Activated naive CD4-positive, alpha-beta T cell treated with anti-CD3 and anti-CD28 coated beads, Interleukin-2, amount 50 U/mL, for 24 hours (primary cell): ENCODE measurements at regions not wholly inside any gene's neighbourhood (a gene's known extent, or its start where the extent isn't known, plus 50 kb on each side); places are given as distances from the start of the nearest gene placed in this dataset.

ENCODE experiments used
- H3K27ac Mint-ChIP-seq: one replicate; pipeline ENCODE4 v1.8.0; 2021; ENCODE audit warnings: mild to moderate bottlenecking, mixed read lengths
- H3K27me3 Mint-ChIP-seq: one replicate; pipeline ENCODE4 v1.8.0; 2021; ENCODE audit warnings: mixed read lengths
- H3K36me3 Mint-ChIP-seq: one replicate; pipeline ENCODE4 v1.8.0; 2021; ENCODE audit warnings: mixed read lengths
- H3K4me1 Mint-ChIP-seq: one replicate; pipeline ENCODE4 v1.8.0; 2021; ENCODE audit warnings: mixed read lengths
- H3K4me3 Mint-ChIP-seq: one replicate; pipeline ENCODE4 v1.8.0; 2021; ENCODE audit warnings: mild to moderate bottlenecking, mixed read lengths
- H3K9me3 Mint-ChIP-seq: one replicate; pipeline ENCODE4 v1.8.0; 2021; ENCODE audit warnings: mixed read lengths

DNA sequence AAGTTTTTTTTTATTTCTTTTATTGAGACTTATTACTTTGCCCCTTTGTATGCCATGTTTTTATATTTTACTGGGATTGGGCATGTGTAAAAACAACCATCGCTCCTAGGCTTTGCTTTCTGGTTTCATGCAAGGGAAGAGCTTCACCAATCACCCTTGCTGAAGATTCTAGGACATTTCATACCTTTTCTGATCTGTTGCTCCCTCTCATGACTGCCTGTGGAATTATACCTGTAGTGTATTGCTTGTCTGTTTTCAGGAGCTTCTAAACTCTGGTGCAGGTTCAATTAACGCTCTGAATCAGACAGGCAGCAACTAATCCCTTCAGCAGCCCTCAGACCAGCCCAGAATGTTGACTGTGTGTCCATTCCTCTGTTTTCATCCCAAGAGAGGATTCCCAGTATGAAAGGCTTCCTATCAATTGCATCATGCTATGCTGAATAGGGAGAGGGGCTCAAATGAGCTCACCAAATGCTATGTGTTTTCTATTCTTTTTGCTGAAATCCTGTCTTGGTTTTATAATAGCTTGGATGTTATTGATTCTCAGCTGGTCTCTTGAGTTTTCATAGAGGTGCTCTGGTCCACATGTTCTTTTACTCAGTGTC, 572.9 kb upstream of the CDH6 start:
- Mint-ChIP-seq H3K4me1 (no peaks in the 10 kb centered on the region), H3K9me3 (peaks cover 9% of the 10 kb centered on the region)

DNA sequence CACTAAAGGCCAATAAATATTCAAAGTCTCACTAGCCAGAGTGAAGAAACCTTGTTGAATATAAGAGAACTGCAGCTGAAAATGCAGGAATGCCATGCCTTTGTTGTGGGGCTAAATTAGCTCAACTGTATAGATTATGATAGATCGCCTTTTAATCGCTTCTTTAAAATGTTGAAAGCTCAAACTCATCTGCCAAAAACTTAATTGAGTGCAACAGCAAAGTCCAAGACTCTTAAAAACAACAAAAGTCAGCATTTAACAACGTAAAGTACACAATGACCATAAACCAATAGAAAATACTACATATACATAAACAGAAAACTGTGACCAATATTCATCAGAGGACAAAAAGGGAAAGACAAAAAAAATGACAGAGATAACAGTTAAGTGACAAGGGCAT, 585.0 kb upstream of the CDH6 start:
- H3K27me3 Mint-ChIP-seq: no peaks in the 10 kb centered on the region
- no peaks in the 10 kb centered on the region for H3K36me3 Mint-ChIP-seq
- H3K4me3 Mint-ChIP-seq: no peak overlapping the region

More for the DNA sequence above, 572.9 kb upstream of the CDH6 start:
- Mint-ChIP-seq H3K27ac (no peak overlapping the region), H3K36me3 (no peaks in the 10 kb centered on the region), H3K4me3 (no peak overlapping the region), H3K27me3 (no peaks in the 10 kb centered on the region)

DNA sequence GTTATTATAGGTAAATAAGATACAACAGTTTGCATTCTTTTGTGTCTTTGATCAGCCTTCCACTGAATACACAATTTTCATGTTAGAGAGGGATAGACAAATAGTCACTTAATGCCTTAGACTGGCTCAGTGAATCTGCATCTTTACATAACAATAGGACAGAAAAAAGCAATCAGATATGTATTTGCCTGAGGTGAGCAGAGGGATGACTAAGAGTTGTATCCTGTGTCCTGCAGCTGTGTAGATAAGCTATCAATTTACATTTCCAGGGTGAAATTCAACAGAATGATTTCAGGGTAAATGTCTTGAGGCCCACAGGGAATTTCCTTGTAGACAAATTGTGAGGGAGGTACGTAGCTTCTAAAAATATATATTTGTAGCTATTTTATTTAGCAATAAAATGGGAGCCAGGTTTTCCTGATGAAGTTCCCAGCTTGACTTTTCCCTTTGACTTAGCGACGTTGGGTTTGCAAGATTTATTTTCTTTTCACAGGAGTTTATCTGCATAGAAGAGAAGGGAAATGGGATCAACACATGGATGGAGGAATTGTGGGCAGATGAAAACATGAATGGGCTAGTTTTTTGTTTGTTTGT, 586.1 kb upstream of the CDH6 start:
- no peaks in the 10 kb centered on the region for H3K27me3 Mint-ChIP-seq
- no peaks in the 10 kb centered on the region for H3K36me3 Mint-ChIP-seq
- no peak overlapping the region for H3K27ac Mint-ChIP-seq
- no peak overlapping the region for H3K4me3 Mint-ChIP-seq
- H3K4me1 Mint-ChIP-seq: no peaks in the 10 kb centered on the region
- H3K9me3 Mint-ChIP-seq: peaks cover 5% of the 10 kb centered on the region

More for the DNA sequence above, 585.0 kb upstream of the CDH6 start:
- H3K4me1 Mint-ChIP-seq: no peaks in the 10 kb centered on the region
- H3K9me3 Mint-ChIP-seq: peaks cover 12% of the 10 kb centered on the region
- H3K27ac Mint-ChIP-seq: no peak overlapping the region

DNA sequence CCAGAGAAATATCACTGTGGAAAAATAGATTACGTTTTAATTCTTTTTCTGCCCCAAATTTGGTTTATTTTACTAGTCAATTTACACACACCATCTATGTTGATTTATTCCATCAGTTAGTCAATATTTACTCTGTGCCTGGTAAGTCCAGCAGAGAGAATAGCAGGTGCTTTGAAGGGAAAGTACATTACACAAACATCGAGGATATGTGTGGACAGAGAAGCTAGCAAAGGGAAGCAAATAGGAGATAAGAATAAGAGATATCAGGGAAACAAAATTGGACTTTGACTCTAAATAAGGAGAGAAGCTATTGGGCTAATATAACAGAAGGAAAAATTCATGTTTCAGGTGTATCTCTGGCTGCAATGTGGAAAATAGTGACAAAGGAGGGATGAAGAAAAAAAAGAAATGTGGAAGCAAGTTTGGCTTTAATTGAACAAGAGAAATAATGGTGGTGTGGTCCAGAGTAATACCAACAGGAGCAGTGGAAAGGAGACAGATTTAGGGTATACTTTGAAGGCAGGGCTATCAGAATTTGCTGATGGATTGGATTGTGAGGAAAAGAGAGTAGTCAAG, 587.7 kb upstream of the CDH6 start:
- H3K27ac Mint-ChIP-seq: no peak overlapping the region
- H3K36me3 Mint-ChIP-seq: no peaks in the 10 kb centered on the region
- no peaks in the 10 kb centered on the region for H3K27me3 Mint-ChIP-seq
- H3K4me1 Mint-ChIP-seq: no peaks in the 10 kb centered on the region
- no peak overlapping the region for H3K4me3 Mint-ChIP-seq
- H3K9me3 Mint-ChIP-seq: no peaks in the 10 kb centered on the region

DNA sequence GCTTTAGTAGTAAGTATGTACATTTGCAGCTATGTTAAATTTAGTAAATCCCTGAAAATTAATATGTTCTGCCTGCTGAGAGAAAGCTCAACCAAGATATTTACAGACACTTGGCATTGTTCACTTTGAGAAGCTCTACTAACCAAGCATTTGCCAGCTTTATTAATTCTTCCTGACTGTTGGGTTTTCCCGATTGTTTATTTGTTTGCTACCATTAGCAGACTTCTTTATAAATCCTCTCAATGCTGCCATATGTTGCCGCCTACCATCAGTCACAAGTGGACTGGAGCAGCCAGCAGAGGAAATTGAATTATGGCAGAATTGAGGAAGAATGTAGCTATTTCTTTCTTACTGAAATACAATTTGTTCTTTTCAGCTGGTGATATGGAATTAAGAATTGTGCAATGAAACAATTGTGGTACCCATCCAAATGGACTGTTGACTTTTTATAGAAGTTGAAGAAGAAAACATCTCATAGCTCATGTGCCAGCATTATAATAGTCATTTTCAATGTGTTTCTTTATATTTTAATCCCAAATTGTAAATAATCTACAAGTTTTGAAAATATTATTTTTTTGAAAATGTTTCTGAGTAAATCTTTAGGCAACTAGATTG, 588.7 kb upstream of the CDH6 start:
- Mint-ChIP-seq H3K27me3 (no peaks in the 10 kb centered on the region), H3K4me1 (no peaks in the 10 kb centered on the region), H3K9me3 (no peaks in the 10 kb centered on the region), H3K4me3 (no peak overlapping the region), H3K36me3 (no peaks in the 10 kb centered on the region), H3K27ac (no peak overlapping the region)

DNA sequence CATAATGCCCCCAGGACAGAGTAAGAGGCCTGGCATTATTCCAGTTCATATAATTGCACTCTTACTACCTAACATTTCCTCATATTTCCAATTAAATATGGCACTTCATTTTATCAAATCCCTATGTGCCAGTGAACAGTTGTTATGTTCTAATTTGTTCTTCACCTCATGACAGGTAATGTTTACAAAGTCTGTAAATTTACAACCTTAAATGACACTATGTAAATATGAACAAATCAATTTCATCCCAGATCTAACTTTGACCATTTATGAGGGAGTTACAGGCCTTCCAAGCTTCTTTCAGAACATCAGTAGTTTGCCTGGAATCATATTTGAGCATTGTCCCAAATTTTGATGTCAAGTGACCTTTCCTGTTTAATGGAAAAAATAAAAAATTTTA, 592.6 kb upstream of the CDH6 start:
- Mint-ChIP-seq H3K27ac (no peak overlapping the region), H3K4me3 (no peak overlapping the region), H3K27me3 (no peaks in the 10 kb centered on the region), H3K36me3 (no peaks in the 10 kb centered on the region), H3K9me3 (peaks cover 5% of the 10 kb centered on the region), H3K4me1 (no peaks in the 10 kb centered on the region)

DNA sequence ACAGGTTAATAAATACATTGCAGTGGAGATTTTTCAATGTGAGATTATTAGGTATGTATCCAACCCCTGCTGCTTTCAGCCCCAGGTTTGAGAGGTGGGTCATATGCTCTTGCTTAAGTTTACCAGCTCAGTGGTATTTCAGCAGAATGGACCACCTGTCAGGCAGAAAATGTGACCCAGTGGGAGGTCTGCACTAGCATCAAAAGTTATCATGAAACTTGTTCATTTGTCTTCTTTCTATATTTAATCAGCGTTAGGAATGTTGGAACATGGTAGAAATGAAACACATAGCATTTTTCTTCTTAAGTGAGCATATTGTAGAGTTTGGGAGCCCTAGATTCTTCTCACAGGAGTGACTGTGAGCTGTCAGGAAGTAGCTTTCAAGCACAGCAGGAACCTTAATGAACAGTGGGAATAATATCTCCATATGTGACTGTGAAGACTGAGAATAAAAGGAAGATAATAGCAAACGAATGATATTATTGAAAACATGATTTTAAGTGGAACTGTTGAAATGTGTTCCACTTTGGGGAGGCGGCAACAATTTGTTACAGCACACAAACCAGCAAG, 596.9 kb upstream of the CDH6 start:
- Mint-ChIP-seq H3K27me3 (no peaks in the 10 kb centered on the region), H3K9me3 (peaks cover 12% of the 10 kb centered on the region), H3K4me1 (no peaks in the 10 kb centered on the region), H3K36me3 (no peaks in the 10 kb centered on the region), H3K27ac (no peak overlapping the region), H3K4me3 (no peak overlapping the region)

DNA sequence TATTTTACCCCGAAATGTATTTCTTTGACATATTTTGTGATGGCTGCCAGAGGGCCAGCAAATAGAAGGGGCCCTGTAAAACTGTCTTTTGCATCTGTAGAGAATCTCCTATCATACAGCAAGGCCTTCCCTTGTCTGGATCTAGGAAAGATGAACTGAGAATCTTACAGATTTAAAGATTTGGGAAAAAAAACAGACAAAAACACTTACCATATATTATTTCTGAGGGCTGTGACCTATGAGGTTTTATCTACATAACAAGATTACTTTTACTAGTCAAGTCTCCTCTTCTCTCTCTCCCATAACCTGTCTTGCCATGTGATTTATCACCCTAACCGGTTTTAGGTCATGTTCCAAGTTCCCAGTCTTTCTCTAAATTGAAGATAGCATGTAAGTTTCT, 599.2 kb upstream of the CDH6 start:
- Mint-ChIP-seq H3K27ac (no peak overlapping the region), H3K4me3 (no peak overlapping the region), H3K4me1 (no peaks in the 10 kb centered on the region), H3K9me3 (peaks cover 12% of the 10 kb centered on the region), H3K36me3 (no peaks in the 10 kb centered on the region), H3K27me3 (no peaks in the 10 kb centered on the region)

DNA sequence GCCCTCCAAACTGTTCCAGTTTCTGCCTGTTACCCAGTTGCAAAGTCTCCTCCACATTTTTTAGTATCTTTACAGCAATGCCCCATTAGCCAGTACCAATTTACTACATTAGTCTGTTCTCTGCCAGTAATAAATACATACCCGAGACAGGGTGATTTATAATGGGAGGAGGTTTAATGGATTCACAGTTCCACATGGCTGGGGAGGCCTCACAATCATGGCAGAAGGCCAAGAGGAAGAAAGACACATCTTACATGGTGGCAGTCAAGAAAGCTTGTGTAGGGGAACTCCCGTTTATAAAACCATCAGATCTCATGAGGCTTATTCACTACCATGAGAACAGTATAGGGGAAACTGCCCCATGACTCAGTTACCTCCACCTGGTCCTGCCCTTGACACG, 600.7 kb upstream of the CDH6 start:
- no peak overlapping the region for H3K4me3 Mint-ChIP-seq
- H3K9me3 Mint-ChIP-seq: peaks cover 12% of the 10 kb centered on the region
- H3K4me1 Mint-ChIP-seq: no peaks in the 10 kb centered on the region
- H3K27ac Mint-ChIP-seq: no peak overlapping the region
- H3K36me3 Mint-ChIP-seq: no peaks in the 10 kb centered on the region
- H3K27me3 Mint-ChIP-seq: no peaks in the 10 kb centered on the region

DNA sequence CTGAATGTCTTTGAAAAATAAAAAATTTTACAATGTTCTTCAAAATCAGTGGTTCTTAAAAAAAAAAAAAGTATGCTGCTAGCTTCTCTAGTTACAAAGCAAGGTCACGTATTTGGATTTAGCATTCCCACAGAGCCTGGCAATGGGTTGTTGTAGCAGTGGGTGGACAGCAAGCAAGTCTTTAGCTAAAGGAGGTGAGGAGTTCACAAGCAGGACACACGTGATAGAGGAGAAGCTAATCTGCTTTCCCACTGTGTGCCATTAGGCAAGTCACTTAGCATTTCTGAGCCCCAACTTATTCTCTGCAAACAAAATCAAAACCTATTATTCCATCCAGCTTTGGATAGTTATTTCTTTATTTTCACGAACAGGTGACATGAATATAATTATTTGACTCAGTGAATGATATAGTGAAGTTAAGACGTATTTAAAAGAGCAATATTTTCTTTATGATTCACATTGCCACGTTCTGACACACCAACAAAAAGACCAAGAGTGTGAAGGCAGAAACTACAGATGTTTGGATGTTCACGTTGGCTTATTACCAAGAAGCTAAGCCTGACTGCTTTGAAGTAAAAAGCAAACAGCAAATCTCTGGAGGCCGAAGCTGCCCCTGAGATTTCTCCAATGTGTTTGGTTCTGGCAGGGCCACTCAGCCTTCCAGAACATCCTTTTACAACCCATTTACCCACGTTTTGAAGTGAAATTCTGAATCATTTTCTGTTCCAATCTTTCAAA, 612.1 kb upstream of the CDH6 start:
- Mint-ChIP-seq H3K27ac (no peak overlapping the region), H3K27me3 (no peaks in the 10 kb centered on the region), H3K4me3 (no peak overlapping the region), H3K36me3 (no peaks in the 10 kb centered on the region), H3K4me1 (no peaks in the 10 kb centered on the region), H3K9me3 (no peaks in the 10 kb centered on the region)

DNA sequence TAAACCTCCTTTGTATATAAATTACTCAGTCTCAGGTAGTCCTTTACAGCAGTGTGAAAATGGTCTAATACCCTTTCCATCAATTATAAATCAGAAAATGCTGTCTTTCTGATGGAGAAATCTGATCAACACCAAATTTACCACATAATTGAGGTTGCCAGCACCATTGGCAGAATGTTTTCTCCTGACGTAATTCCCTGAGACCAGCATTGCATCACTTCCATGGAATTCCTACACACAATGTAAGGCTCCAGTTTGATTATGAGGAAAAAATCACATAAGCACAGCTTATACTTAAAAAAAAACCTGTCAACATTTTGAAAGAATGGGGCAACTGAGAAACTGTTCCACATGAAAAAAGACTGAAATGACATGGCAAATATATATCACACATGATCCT, 618.7 kb upstream of the CDH6 start:
- H3K4me3 Mint-ChIP-seq: no peak overlapping the region
- no peak overlapping the region for H3K27ac Mint-ChIP-seq
- no peaks in the 10 kb centered on the region for H3K36me3 Mint-ChIP-seq
- H3K9me3 Mint-ChIP-seq: no peaks in the 10 kb centered on the region
- no peaks in the 10 kb centered on the region for H3K4me1 Mint-ChIP-seq
- H3K27me3 Mint-ChIP-seq: no peaks in the 10 kb centered on the region

DNA sequence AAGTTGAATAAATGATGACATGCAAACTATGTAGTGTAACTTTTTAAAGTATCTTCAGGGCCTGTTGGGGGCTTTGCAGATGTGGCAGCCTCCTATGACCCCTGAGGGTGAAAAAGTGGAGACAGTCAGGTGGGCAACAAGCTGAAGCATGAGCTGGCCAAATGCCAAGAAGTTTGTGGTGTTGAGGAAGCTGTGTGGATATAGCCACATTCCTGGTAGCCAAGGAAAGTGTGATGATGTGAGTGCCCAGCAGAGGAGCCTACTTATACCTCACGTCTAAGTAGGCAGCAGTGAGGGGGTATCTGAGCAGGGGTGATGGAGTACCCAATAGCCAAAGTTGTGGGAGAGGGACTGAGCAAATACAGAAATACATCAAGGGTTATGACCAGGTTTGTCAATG, 621.2 kb upstream of the CDH6 start:
- Mint-ChIP-seq H3K4me1 (no peaks in the 10 kb centered on the region), H3K27ac (no peak overlapping the region), H3K9me3 (no peaks in the 10 kb centered on the region), H3K4me3 (no peak overlapping the region), H3K36me3 (no peaks in the 10 kb centered on the region), H3K27me3 (no peaks in the 10 kb centered on the region)

DNA sequence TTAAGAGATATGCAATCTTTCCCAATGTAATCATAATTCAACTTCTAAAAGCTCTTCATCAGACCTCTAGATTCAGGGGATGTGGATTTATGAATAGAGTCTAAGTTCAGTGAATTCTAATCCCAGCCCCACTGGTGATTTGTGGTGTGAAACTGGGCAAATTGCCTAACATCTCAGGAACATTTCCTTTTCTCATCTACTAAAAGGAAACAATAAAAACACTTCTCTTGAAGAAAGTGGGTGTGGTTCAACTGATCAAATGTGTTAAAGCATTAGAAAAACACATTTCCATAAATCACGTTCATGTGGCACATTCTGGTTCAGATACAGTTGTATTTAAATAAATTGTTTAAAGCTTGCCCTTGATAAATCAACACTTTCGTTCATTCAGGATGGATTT, 631.7 kb upstream of the CDH6 start:
- Mint-ChIP-seq H3K4me1 (no peaks in the 10 kb centered on the region), H3K27ac (no peak overlapping the region), H3K4me3 (no peak overlapping the region), H3K27me3 (no peaks in the 10 kb centered on the region), H3K36me3 (no peaks in the 10 kb centered on the region), H3K9me3 (peaks cover 4% of the 10 kb centered on the region)

DNA sequence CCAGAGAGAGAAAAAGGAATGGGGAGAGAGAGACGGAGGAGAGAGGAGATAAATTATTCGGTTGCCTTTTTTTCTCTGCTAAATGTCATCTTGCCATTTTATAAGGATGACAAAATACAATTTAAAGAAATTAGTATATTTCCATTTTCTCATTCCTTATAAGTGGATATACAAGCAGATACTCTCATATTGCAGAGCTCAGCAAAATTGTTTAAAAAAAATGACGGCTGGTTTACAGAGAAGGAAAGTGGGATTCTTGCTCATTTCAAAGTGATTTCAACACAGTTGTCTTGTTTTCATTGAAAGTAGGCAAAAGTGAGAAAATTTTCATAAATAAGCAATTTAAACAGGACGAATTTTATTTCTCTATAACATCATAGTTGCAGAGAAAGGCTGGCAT, 641.9 kb upstream of the CDH6 start:
- peaks cover 18% of the 10 kb centered on the region for H3K9me3 Mint-ChIP-seq
- H3K36me3 Mint-ChIP-seq: no peaks in the 10 kb centered on the region
- no peak overlapping the region for H3K27ac Mint-ChIP-seq
- H3K27me3 Mint-ChIP-seq: no peaks in the 10 kb centered on the region
- no peaks in the 10 kb centered on the region for H3K4me1 Mint-ChIP-seq
- no peak overlapping the region for H3K4me3 Mint-ChIP-seq

DNA sequence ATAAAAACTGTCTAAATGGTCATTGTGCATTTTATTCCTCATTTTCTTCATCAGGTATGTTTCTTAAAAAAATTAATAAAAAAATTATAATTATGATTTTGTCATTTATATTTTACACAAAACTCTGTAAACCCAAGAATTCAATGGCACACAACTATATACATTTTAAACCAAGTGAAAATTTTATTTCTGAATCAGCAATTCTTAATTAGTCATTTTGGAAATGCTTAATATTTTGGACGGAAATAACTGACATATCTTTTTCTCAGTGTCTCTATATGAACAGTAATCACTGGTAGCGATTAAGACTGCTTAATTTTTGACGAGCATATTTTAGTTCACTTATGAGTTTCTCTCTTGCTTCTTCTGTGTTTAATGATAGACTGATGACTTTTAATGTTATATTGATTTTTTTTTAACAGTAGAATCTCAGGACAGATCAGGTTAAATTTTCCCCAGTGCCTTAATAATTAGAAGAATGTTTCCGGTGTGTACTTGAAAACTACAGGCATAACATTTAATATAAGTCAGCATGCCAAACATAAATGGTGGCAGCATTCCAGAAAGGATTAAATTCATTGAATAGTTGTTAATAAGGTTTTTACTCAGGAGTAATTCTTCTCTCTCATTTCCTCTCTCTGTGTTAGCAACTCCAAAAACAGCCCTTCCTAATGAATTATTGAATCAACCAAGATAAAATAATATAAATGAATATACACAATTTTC, 644.7 kb upstream of the CDH6 start:
- H3K36me3 Mint-ChIP-seq: no peaks in the 10 kb centered on the region
- no peak overlapping the region for H3K4me3 Mint-ChIP-seq
- peaks cover 14% of the 10 kb centered on the region for H3K9me3 Mint-ChIP-seq
- no peaks in the 10 kb centered on the region for H3K4me1 Mint-ChIP-seq
- no peaks in the 10 kb centered on the region for H3K27me3 Mint-ChIP-seq
- H3K27ac Mint-ChIP-seq: no peak overlapping the region
